B cell (primary cell): ENCODE measurements at regions not wholly inside any gene's neighbourhood (a gene's known extent, or its start where the extent isn't known, plus 50 kb on each side); places are given as distances from the start of the nearest gene placed in this dataset.

ENCODE experiments used
- ATAC-seq: fragments of 200-7000 bp; cut with Tn5 transposase; one replicate; pipeline ENCODE4 v1.10.0; 2021; ENCODE audit warnings: low read depth, mild to moderate bottlenecking, moderate number of reproducible peaks, moderate library complexity
- CTCF ChIA-PET: fragments of 350-600 bp; sonication (Branson Sonifier 250); formaldehyde crosslinking; loops from one replicate; lab custom pipeline; 2021; ENCODE audit warnings: antibody characterized with exemption, inconsistent platforms; lab: Charles Lee
- POLR2A ChIA-PET: fragments of 350-600 bp; sonication (Branson Sonifier 250); formaldehyde crosslinking; loops from one replicate; lab custom pipeline; 2021; ENCODE audit warnings: antibody characterized with exemption; lab: Charles Lee
- DNase-seq: peaks from one replicate; pipeline ENCODE4 v3.0.0; 2013
- H2AFZ ChIP-seq: 2 replicates; pipeline ENCODE4 v1.6.1; 2012; ENCODE audit warnings: mild to moderate bottlenecking, low read depth, low read length; ENCODE audit not compliant: insufficient read depth, poor library complexity, severe bottlenecking
- H3K27ac ChIP-seq, 2 donors: 1 replicate in 1 of 2; 2 replicates in 1 of 2; pipeline ENCODE4 v1.5.1; 2012 to 2013; ENCODE audit warnings: low read length in 2 of 2, mild to moderate bottlenecking in 2 of 2, moderate library complexity in 1 of 2
- H3K27me3 ChIP-seq, 4 experiments: fragments of 200-600 bp in 1 of 4; sonication (generic) in 1 of 4; replicated peaks in 1 of 4; 1 replicate in 2 of 4; 2 replicates in 2 of 4; pipeline versions ENCODE4 v1.6.1 to v1.7.0; 2013 to 2016; ENCODE audit warnings: low read length in 3 of 4, mild to moderate bottlenecking in 2 of 4, mixed read lengths in 1 of 4, moderate library complexity in 1 of 4; ENCODE audit not compliant: insufficient read depth in 4 of 4, control insufficient read depth in 3 of 4; ENCODE audit errors: control extremely low read depth in 1 of 4
- H3K36me3 ChIP-seq, 2 experiments: replicated peaks in 1 of 2; 1 replicate in 1 of 2; 2 replicates in 1 of 2; pipeline versions ENCODE4 v1.6.1 to v1.7.1; 2013; ENCODE audit warnings: low read length in 1 of 2; ENCODE audit not compliant: insufficient read depth in 2 of 2, control insufficient read depth in 1 of 2; ENCODE audit errors: control extremely low read depth in 1 of 2, extremely low read depth in 1 of 2
- H3K4me1 ChIP-seq, 2 donors: fragments of 200-600 bp in 1 of 2; sonication (generic) in 1 of 2; 1 replicate in 1 of 2; 2 replicates in 1 of 2; pipeline versions ENCODE4 v1.5.1 to v1.6.1; 2013 to 2017; ENCODE audit warnings: low read length in 2 of 2; ENCODE audit not compliant: control insufficient read depth in 2 of 2, insufficient read depth in 2 of 2
- H3K4me2 ChIP-seq: replicated peaks from 2 replicates; pipeline ENCODE3; 2012; ENCODE audit warnings: mild to moderate bottlenecking, low read depth, low read length; ENCODE audit not compliant: poor library complexity, severe bottlenecking
- H3K4me3 ChIP-seq, 5 experiments: fragments of 200-600 bp in 1 of 5; sonication (generic) in 1 of 5; 1 replicate in 3 of 5; 2 replicates in 2 of 5; pipeline versions ENCODE4 v1.5.1 to v1.7.0; 2011 to 2016; ENCODE audit warnings: low read length in 4 of 5, mild to moderate bottlenecking in 4 of 5, low read depth in 2 of 5, control low read depth in 1 of 5, moderate library complexity in 1 of 5; ENCODE audit not compliant: insufficient read depth in 1 of 5; ENCODE audit errors: control extremely low read depth in 1 of 5, extremely low read depth in 1 of 5
- H3K79me2 ChIP-seq: fragments of 200-600 bp; sonication (generic); one replicate; pipeline ENCODE4 v1.6.0; 2016; ENCODE audit warnings: low read length; ENCODE audit not compliant: control insufficient read depth, insufficient read depth
- H3K9ac ChIP-seq: fragments of 200-600 bp; sonication (generic); 2 replicates; pipeline ENCODE4 v1.6.1; 2017; ENCODE audit warnings: mild to moderate bottlenecking, low read length, moderate library complexity
- H3K9me3 ChIP-seq, 3 donors: one replicate each; pipeline versions ENCODE4 v1.6.1 to v1.7.1; 2013; ENCODE audit warnings: low read length in 2 of 3; ENCODE audit not compliant: control insufficient read depth in 2 of 3, insufficient read depth in 1 of 3; ENCODE audit errors: control extremely low read depth in 1 of 3
- H4K20me1 ChIP-seq: 2 replicates; pipeline ENCODE4 v1.6.0; 2012; ENCODE audit warnings: mild to moderate bottlenecking, low read length; ENCODE audit not compliant: insufficient read depth, control insufficient read depth, poor library complexity, severe bottlenecking
- H3K27ac Mint-ChIP-seq: one replicate; pipeline ENCODE4 v1.8.0; 2021; ENCODE audit warnings: mixed read lengths
- H3K27me3 Mint-ChIP-seq: one replicate; pipeline ENCODE4 v1.8.0; 2021; ENCODE audit warnings: mixed read lengths
- H3K4me1 Mint-ChIP-seq: one replicate; pipeline ENCODE4 v1.8.0; 2021; ENCODE audit warnings: mixed read lengths
- H3K4me3 Mint-ChIP-seq: one replicate; pipeline ENCODE4 v1.8.0; 2021; ENCODE audit warnings: mixed read lengths
- H3K9me3 Mint-ChIP-seq: one replicate; pipeline ENCODE4 v1.8.0; 2022; ENCODE audit warnings: mixed read lengths; ENCODE audit not compliant: insufficient read depth
- EZH2 ChIP-seq: IDR thresholded peaks from 2 replicates; pipeline ENCODE4 v1.6.1; 2012; ENCODE audit warnings: borderline replicate concordance, low read depth, mild to moderate bottlenecking, moderate library complexity, low read length; ENCODE audit not compliant: insufficient read depth, poor library complexity, severe bottlenecking
- WGBS: methylation state at CpG from one replicate; pipeline ENCODE4 v1.1.5; 2013; ENCODE audit warnings: missing lambda C conversion rate; ENCODE audit not compliant: insufficient coverage; 5-methylcytosine and 5-hydroxymethylcytosine counted together
- intact Hi-C: fragments of 100-400 bp; cut with micrococcal nuclease; formaldehyde crosslinking; loops from one replicate; pipeline ENCODE4 v1.10.0; 2022
- TF ChIP-seq, protein P1 (sequence below): fragments of 200-600 bp; IDR thresholded peaks from one replicate; pipeline ENCODE4 v1.8.0; 2022; ENCODE audit warnings: antibody characterized with exemption, mild to moderate bottlenecking

GRCh38 chr3:194003114-194004057 is 132.6 kb upstream of the HES1 start:
- Histone ChIP-seq H3K4me1 (peaks cover 32 to 38% of the 10 kb centered on the region in 2 donors), H2AFZ (peak overlapping the region; percentile 93), H3K27me3 (peaks cover 0 to 18% (median 0%) of the 10 kb centered on the region in 4 experiments), H3K9ac (peak overlapping the region; percentile 73), H3K9me3 (no peaks in the 10 kb centered on the region), H3K4me2 (peak overlapping the region; percentile 98), H3K4me3 (peak overlapping the region in 4 of 5 experiments; percentile 31 to 76 (median 56)), H3K27ac (peak overlapping the region in 1 of 2 donors; percentile 22), H3K79me2 (no peaks in the 10 kb centered on the region), H3K36me3 (no peaks in the 10 kb centered on the region), H4K20me1 (no peaks in the 10 kb centered on the region)
- ATAC-seq (peak; percentile 93), DNase-seq (peak; percentile 69)
- H3K27me3 Mint-ChIP-seq: peaks cover 13% of the 10 kb centered on the region
- 7% methylated on average over 58 of the region's 58 CpGs for WGBS
- POLR2A ChIA-PET: interaction anchor here (0.7 to 1.4 kb wide), 3 partner anchors 32 to 131 kb away, joined by 3 to 4 read pairs (median 3); no protein-coding TSS in a partner anchor
- H3K27ac Mint-ChIP-seq: peak overlapping the region; percentile 61
- H3K4me1 Mint-ChIP-seq: peaks cover 33% of the 10 kb centered on the region
- peak overlapping the region; percentile 85 for H3K4me3 Mint-ChIP-seq
- intact Hi-C loops: loop anchor here (1.0 to 2.0 kb wide), 4 partner anchors 33 to 134 kb away; no protein-coding TSS in a partner anchor
- TF ChIP-seq, protein P1, sequence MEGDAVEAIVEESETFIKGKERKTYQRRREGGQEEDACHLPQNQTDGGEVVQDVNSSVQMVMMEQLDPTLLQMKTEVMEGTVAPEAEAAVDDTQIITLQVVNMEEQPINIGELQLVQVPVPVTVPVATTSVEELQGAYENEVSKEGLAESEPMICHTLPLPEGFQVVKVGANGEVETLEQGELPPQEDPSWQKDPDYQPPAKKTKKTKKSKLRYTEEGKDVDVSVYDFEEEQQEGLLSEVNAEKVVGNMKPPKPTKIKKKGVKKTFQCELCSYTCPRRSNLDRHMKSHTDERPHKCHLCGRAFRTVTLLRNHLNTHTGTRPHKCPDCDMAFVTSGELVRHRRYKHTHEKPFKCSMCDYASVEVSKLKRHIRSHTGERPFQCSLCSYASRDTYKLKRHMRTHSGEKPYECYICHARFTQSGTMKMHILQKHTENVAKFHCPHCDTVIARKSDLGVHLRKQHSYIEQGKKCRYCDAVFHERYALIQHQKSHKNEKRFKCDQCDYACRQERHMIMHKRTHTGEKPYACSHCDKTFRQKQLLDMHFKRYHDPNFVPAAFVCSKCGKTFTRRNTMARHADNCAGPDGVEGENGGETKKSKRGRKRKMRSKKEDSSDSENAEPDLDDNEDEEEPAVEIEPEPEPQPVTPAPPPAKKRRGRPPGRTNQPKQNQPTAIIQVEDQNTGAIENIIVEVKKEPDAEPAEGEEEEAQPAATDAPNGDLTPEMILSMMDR: no peak
- no peak for TF ChIP-seq EZH2
- CTCF ChIA-PET: interaction anchor here (1.0 to 2.3 kb wide), 10 partner anchors 33 to 337 kb away, joined by 3 to 11 read pairs (median 5); no protein-coding TSS in a partner anchor
- H3K9me3 Mint-ChIP-seq: no peaks in the 10 kb centered on the region
